ENCODE measurements at regions not wholly inside any gene's neighbourhood (a gene's known extent, or its start where the extent isn't known, plus 50 kb on each side); places are given as distances from the start of the nearest gene placed in this dataset.

GRCh38 chr11:107182978-107183377 lies 164.7 kb upstream of the GUCY1A2 start:
- peaks cover 0 to 5% (median 2%) of the 10 kb centered on the region in 5 donors for H3K9me3 Mint-ChIP-seq

GRCh38 chr11:107180236-107180635 lies 162.0 kb upstream of the GUCY1A2 start:
- Mint-ChIP-seq H3K9me3 (peaks cover 0 to 5% (median 3%) of the 10 kb centered on the region in 5 donors), H3K4me3 (no peak overlapping the region), H3K36me3 (peaks cover 0 to 2% (median 0%) of the 10 kb centered on the region in 3 donors), H3K27ac (no peak overlapping the region), H3K27me3 (no peaks in the 10 kb centered on the region), H3K4me1 (no peaks in the 10 kb centered on the region)
- ChIA-PET POLR2A (no interaction called here), CTCF (no interaction called here)
- no peaks in the 10 kb centered on the region for H3K4me1 ChIP-seq (ENCODE audit: insufficient read depth, low read length)
- no peak for DNase-seq
- H3K27me3 ChIP-seq (ENCODE audit: insufficient read depth, low read length, poor library complexity, severe bottlenecking), result no peaks in the 10 kb centered on the region
- H3K4me3 ChIP-seq (ENCODE audit: low read length), result no peak overlapping the region
- H3K36me3 ChIP-seq (ENCODE audit: insufficient read depth, low read length), result no peaks in the 10 kb centered on the region
- no peaks in the 10 kb centered on the region for H3K9me3 ChIP-seq (ENCODE audit: low read length)
- no peak overlapping the region for H3K27ac ChIP-seq (ENCODE audit: low read depth, low read length)

More at GRCh38 chr11:107182978-107183377, 164.7 kb upstream of the GUCY1A2 start:
- no peak overlapping the region for H3K27ac ChIP-seq (ENCODE audit: low read depth, low read length)
- POLR2A ChIA-PET, result no interaction called here
- no peaks in the 10 kb centered on the region for H3K9me3 ChIP-seq (ENCODE audit: low read length)
- no peaks in the 10 kb centered on the region for H3K36me3 ChIP-seq (ENCODE audit: insufficient read depth, low read length)
- H3K4me1 ChIP-seq (ENCODE audit: insufficient read depth, low read length), result no peaks in the 10 kb centered on the region
- DNase-seq, result no peak
- peaks cover 0 to 2% (median 0%) of the 10 kb centered on the region in 3 donors for H3K36me3 Mint-ChIP-seq
- no peaks in the 10 kb centered on the region for H3K27me3 Mint-ChIP-seq
- H3K27me3 ChIP-seq (ENCODE audit: insufficient read depth, low read length, poor library complexity, severe bottlenecking), result no peaks in the 10 kb centered on the region
- H3K4me3 Mint-ChIP-seq, result no peak overlapping the region
- H3K4me3 ChIP-seq (ENCODE audit: low read length), result no peak overlapping the region
- CTCF ChIA-PET, result no interaction called here
- no peaks in the 10 kb centered on the region for H3K4me1 Mint-ChIP-seq
- no peak overlapping the region for H3K27ac Mint-ChIP-seq

GRCh38 chr11:107179829-107180228 lies 161.6 kb upstream of the GUCY1A2 start:
- H3K27ac ChIP-seq (ENCODE audit: low read depth, low read length), result no peak overlapping the region
- H3K4me3 Mint-ChIP-seq, result no peak overlapping the region
- H3K36me3 ChIP-seq (ENCODE audit: insufficient read depth, low read length), result no peaks in the 10 kb centered on the region
- no peaks in the 10 kb centered on the region for H3K4me1 ChIP-seq (ENCODE audit: insufficient read depth, low read length)
- H3K4me1 Mint-ChIP-seq, result no peaks in the 10 kb centered on the region
- no peaks in the 10 kb centered on the region for H3K27me3 ChIP-seq (ENCODE audit: insufficient read depth, low read length, poor library complexity, severe bottlenecking)
- POLR2A ChIA-PET, result no interaction called here
- CTCF ChIA-PET, result no interaction called here
- H3K27ac Mint-ChIP-seq, result no peak overlapping the region
- no peaks in the 10 kb centered on the region for H3K27me3 Mint-ChIP-seq
- H3K4me3 ChIP-seq (ENCODE audit: low read length), result no peak overlapping the region
- no peak for DNase-seq
- H3K36me3 Mint-ChIP-seq, result peaks cover 0 to 2% (median 0%) of the 10 kb centered on the region in 3 donors
- no peaks in the 10 kb centered on the region for H3K9me3 ChIP-seq (ENCODE audit: low read length)
- H3K9me3 Mint-ChIP-seq, result peaks cover 0 to 5% (median 3%) of the 10 kb centered on the region in 5 donors

- H3K9me3 ChIP-seq (ENCODE audit: low read length), result no peaks in the 10 kb centered on the region
- Mint-ChIP-seq H3K27ac (no peak overlapping the region), H3K9me3 (peaks cover 1 to 5% (median 3%) of the 10 kb centered on the region in 5 donors), H3K36me3 (peaks cover 0 to 2% (median 0%) of the 10 kb centered on the region in 3 donors), H3K27me3 (no peaks in the 10 kb centered on the region), H3K4me3 (no peak overlapping the region), H3K4me1 (no peaks in the 10 kb centered on the region)
- POLR2A ChIA-PET, result no interaction called here
- CTCF ChIA-PET, result interaction anchor here (1.0 kb wide), 1 partner anchor 9 kb away, joined by 4 read pairs; no protein-coding TSS in a partner anchor
- H3K4me3 ChIP-seq (ENCODE audit: low read length), result no peak overlapping the region
- DNase-seq, result no peak
- no peaks in the 10 kb centered on the region for H3K36me3 ChIP-seq (ENCODE audit: insufficient read depth, low read length)
- H3K27ac ChIP-seq (ENCODE audit: low read depth, low read length), result no peak overlapping the region
- H3K27me3 ChIP-seq (ENCODE audit: insufficient read depth, low read length, poor library complexity, severe bottlenecking), result no peaks in the 10 kb centered on the region
- H3K4me1 ChIP-seq (ENCODE audit: insufficient read depth, low read length), result no peaks in the 10 kb centered on the region
Observed at GRCh38 chr11:107177106-107177477, 158.8 kb upstream of the GUCY1A2 start.

- Mint-ChIP-seq H3K27ac (no peak overlapping the region), H3K27me3 (no peaks in the 10 kb centered on the region), H3K36me3 (peaks cover 0 to 2% (median 0%) of the 10 kb centered on the region in 3 donors), H3K4me3 (no peak overlapping the region), H3K9me3 (peaks cover 0 to 5% (median 4%) of the 10 kb centered on the region in 5 donors), H3K4me1 (no peaks in the 10 kb centered on the region)
- POLR2A ChIA-PET, result no interaction called here
- H3K4me1 ChIP-seq (ENCODE audit: insufficient read depth, low read length), result no peaks in the 10 kb centered on the region
- H3K27ac ChIP-seq (ENCODE audit: low read depth, low read length), result no peak overlapping the region
- DNase-seq, result peak in 1 of 5 donors; percentile 33
- no peaks in the 10 kb centered on the region for H3K9me3 ChIP-seq (ENCODE audit: low read length)
- CTCF ChIA-PET, result no interaction called here
- H3K27me3 ChIP-seq (ENCODE audit: insufficient read depth, low read length, poor library complexity, severe bottlenecking), result no peaks in the 10 kb centered on the region
- H3K4me3 ChIP-seq (ENCODE audit: low read length), result no peak overlapping the region
- H3K36me3 ChIP-seq (ENCODE audit: insufficient read depth, low read length), result no peaks in the 10 kb centered on the region
Observed at GRCh38 chr11:107176148-107177105, 158.2 kb upstream of the GUCY1A2 start.

GRCh38 chr11:107174856-107175255 lies 156.6 kb upstream of the GUCY1A2 start:
- H3K4me1 ChIP-seq (ENCODE audit: insufficient read depth, low read length), result no peaks in the 10 kb centered on the region
- H3K27me3 Mint-ChIP-seq, result no peaks in the 10 kb centered on the region
- DNase-seq, result no peak
- no peaks in the 10 kb centered on the region for H3K9me3 ChIP-seq (ENCODE audit: low read length)
- H3K4me1 Mint-ChIP-seq, result no peaks in the 10 kb centered on the region
- peaks cover 0 to 8% (median 5%) of the 10 kb centered on the region in 5 donors for H3K9me3 Mint-ChIP-seq
- no peak overlapping the region for H3K4me3 Mint-ChIP-seq
- no peaks in the 10 kb centered on the region for H3K27me3 ChIP-seq (ENCODE audit: insufficient read depth, low read length, poor library complexity, severe bottlenecking)
- no peak overlapping the region for H3K4me3 ChIP-seq (ENCODE audit: low read length)
- H3K27ac ChIP-seq (ENCODE audit: low read depth, low read length), result no peak overlapping the region
- POLR2A ChIA-PET, result no interaction called here
- no peaks in the 10 kb centered on the region for H3K36me3 ChIP-seq (ENCODE audit: insufficient read depth, low read length)
- CTCF ChIA-PET, result no interaction called here
- no peak overlapping the region for H3K27ac Mint-ChIP-seq
- H3K36me3 Mint-ChIP-seq, result peaks cover 0 to 2% (median 0%) of the 10 kb centered on the region in 3 donors

- ChIA-PET POLR2A (no interaction called here), CTCF (no interaction called here)
- Histone ChIP-seq H3K4me1 (ENCODE audit: insufficient read depth, low read length) (no peaks in the 10 kb centered on the region), H3K9me3 (ENCODE audit: low read length) (no peaks in the 10 kb centered on the region), H3K27me3 (ENCODE audit: insufficient read depth, low read length, poor library complexity, severe bottlenecking) (no peaks in the 10 kb centered on the region), H3K36me3 (ENCODE audit: insufficient read depth, low read length) (no peaks in the 10 kb centered on the region), H3K4me3 (ENCODE audit: low read length) (no peak overlapping the region), H3K27ac (ENCODE audit: low read depth, low read length) (no peak overlapping the region)
- peaks cover 2 to 8% (median 3%) of the 10 kb centered on the region in 5 donors for H3K9me3 Mint-ChIP-seq
- no peak for DNase-seq
- no peaks in the 10 kb centered on the region for H3K36me3 Mint-ChIP-seq
- no peaks in the 10 kb centered on the region for H3K27me3 Mint-ChIP-seq
- H3K27ac Mint-ChIP-seq, result no peak overlapping the region
- no peaks in the 10 kb centered on the region for H3K4me1 Mint-ChIP-seq
- H3K4me3 Mint-ChIP-seq, result no peak overlapping the region
Observed at GRCh38 chr11:107172996-107173395, 154.7 kb upstream of the GUCY1A2 start.

- Mint-ChIP-seq H3K36me3 (no peaks in the 10 kb centered on the region), H3K9me3 (peaks cover 0 to 5% (median 1%) of the 10 kb centered on the region in 5 donors), H3K27me3 (no peaks in the 10 kb centered on the region), H3K27ac (no peak overlapping the region), H3K4me3 (no peak overlapping the region), H3K4me1 (no peaks in the 10 kb centered on the region)
- CTCF ChIA-PET, result no interaction called here
- POLR2A ChIA-PET, result no interaction called here
- no peaks in the 10 kb centered on the region for H3K36me3 ChIP-seq (ENCODE audit: insufficient read depth, low read length)
- no peaks in the 10 kb centered on the region for H3K9me3 ChIP-seq (ENCODE audit: low read length)
- no peak overlapping the region for H3K4me3 ChIP-seq (ENCODE audit: low read length)
- H3K4me1 ChIP-seq (ENCODE audit: insufficient read depth, low read length), result no peaks in the 10 kb centered on the region
- DNase-seq, result no peak
- H3K27ac ChIP-seq (ENCODE audit: low read depth, low read length), result no peak overlapping the region
- H3K27me3 ChIP-seq (ENCODE audit: insufficient read depth, low read length, poor library complexity, severe bottlenecking), result no peaks in the 10 kb centered on the region
Observed at GRCh38 chr11:107157809-107158187, 139.5 kb upstream of the GUCY1A2 start.
